Fibroblast of skin of abdomen (primary cell): ENCODE measurements at regions not wholly inside any gene's neighbourhood (a gene's known extent, or its start where the extent isn't known, plus 50 kb on each side); places are given as distances from the start of the nearest gene placed in this dataset.
"Not testable (repeated sequence)": the region's sequence is repeated elsewhere in the genome, so short reads cannot be mapped to it uniquely, and the experiment has no call there.

Experiments
- DNase-seq: peaks from one replicate; pipeline ENCODE4 v3.0.0-alpha.2; 2013

DNA sequence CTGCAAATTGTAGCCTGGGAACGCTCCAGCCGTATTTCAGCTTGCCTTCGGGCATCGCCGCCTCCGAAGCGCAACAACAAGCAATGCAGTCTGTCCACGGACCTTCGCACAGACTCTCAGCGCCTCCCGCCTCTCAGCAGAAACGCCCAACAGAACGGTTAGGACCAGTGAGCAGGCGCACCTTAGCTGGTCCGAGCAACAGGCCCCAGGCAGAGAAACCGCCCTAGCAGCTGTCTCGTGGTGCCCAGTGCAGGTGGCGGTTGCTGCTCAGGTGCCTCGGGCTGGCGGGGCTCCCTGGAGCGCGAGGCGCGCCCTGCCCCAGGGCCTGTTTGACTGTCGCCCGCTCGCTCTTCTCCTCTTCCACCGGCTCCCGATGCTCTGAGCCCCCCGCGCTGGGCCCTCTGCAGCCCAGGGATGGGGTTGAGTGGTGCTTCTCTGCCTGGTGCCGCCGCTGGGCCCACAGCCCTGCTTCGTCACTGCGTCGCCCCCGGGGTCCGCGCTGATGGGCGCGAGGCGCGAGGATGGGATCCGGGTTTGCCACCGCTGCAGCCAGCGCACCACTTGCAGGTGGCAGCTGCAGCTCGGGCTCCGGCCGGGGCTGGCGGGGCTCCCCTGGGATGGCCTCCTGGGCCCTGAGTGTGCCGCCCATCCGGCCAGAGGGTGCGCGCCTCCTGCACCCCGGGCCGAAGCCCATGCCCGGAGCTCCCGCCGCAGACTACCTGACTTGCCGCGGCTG lies 268.4 kb upstream of the FRG2C start:
- DNase-seq = no peak

DNA sequence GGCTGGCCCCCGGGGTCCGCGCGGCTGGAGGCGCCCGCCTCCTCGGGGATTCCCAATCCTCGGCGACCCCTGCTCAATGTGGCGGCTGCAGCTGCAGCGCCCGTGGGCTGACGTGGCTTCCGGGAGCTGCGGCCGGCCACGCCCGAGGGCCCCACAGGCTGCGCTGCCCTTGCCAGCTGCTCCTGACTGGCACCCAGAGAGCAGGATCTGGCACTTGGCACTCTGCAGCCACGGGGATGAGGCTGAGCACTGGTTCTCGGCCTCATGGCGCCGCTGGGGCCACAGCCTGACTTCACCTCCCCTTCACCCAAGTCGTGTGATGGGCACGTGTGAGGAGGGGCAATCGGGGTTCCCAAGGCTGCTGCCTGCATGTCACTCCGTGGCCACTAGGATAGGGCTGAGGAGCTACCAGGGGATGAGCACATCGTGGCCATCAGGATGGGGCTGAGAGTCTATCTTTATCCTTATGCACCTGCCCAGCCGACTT lies 267.8 kb upstream of the FRG2C start:
- DNase-seq = no peak

DNA sequence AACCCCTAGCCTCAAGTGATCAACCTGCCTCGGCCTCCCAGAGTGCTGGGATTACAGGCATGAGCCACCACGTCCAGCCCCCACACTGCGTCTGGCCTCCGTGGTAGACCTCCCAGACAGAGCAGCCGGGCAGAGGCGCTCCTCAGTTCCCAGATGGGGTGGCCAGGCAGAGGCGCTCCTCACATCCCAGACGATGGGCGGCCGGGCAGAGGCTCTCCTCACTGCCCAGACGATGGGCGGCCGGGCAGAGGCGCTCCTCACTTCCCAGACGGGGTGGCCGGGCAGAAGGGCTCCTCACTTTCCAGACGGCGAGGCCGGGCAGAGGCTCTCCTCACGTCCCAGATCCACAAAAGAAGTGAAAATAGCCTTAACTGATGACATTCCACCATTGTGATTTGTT lies 266.6 kb upstream of the FRG2C start:
- DNase-seq = not testable (repeated sequence)

DNA sequence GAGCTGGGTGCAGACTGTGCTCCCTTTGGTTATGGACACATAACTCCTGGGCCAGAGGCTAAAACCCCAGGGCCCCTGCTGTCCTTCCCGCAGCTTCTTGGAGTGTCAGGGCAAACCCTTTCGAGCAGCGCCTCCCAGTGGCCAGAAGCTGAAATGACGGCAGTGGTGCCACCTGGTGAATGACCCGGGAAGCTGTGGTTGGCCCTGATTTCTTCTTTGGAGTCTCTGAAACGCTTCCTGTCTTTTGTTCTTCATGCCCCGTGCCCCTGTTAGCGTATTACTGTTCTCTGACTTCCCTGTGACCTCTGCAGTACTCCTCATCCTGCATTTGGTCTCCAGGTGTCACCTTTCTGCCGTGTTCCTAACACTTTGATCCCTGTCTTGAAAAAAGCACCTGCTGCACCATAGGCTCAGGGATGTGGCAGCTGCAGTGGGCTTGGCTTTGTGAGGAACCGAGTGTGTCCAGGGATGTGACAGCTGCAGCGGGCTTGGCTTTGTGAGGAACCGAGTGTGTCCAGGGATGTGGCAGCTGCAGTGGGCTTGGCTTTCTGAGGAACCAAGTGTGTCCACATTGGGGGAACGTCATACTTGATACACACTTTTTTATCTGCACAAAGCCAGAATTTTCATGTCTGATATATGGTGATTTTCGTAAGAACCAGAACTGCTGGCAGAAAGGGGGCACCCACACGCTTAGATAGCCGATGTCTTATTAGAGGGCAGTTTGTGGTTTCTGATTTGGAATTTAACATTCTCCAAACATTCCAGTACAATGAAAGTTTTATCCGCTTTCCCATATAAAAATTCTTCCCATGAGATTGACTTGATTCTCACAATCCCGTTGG lies 241.8 kb upstream of the FRG2C start:
- DNase-seq = not testable (repeated sequence)

DNA sequence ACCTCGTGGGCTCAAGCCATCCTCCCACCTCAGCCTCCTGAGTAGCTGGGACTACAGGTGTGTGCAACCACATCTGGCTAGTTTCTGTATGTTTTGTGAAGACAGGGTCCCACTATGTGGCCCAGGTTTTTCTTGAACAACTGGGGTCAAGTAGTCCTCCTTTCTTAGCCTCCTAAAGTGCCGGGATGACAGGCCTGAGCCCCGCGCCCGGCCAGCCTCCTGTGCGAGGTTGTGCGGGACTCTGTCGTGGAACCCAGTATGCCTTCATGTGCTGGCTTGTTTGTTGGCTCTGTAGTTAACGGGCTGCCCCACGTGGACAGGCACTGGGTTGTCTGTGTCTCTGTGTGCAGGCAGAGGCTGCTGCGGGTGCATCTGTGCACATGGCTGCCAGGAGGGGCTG lies 238.7 kb upstream of the FRG2C start:
- not testable (repeated sequence) for DNase-seq

DNA sequence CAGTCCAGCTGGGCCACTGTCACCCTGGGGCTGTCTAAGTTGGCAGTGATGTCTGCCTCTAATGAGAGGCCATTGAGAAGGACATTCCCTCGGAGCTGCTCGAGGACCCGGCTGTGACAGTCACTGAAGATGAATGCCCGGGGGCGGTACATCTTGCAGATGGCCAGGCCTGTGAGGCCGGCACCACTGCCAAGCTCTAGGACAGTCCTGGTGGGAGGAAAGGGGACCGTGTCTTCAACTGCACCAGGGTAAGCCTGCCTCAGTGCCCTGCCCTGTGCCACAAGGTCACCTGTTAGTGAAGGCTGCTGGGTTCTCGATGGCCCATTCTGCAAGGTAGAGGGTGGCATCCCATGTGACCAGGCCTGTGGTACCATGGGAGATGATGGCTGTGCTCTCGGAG lies 236.6 kb upstream of the FRG2C start:
- not testable (repeated sequence) for DNase-seq

DNA sequence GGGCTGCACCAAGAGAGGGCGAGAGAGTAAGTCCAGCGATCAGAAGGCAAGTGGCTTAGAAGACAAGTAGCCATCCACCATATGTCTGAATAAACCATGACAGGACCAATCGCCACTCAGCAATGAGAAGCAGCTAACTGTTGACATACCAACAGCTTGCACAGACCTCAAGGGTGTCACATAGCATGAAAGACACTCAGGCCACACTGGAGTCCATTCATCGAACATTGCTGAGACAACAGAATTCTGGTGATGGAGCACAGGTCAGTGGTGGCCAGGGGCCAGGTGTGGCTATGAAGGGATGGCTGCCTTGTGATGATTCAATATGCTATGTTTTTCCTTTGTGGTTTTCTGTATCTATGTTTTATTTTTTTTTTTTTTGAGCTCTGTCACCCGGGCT lies 236.2 kb upstream of the FRG2C start:
- DNase-seq = peak; percentile 5

DNA sequence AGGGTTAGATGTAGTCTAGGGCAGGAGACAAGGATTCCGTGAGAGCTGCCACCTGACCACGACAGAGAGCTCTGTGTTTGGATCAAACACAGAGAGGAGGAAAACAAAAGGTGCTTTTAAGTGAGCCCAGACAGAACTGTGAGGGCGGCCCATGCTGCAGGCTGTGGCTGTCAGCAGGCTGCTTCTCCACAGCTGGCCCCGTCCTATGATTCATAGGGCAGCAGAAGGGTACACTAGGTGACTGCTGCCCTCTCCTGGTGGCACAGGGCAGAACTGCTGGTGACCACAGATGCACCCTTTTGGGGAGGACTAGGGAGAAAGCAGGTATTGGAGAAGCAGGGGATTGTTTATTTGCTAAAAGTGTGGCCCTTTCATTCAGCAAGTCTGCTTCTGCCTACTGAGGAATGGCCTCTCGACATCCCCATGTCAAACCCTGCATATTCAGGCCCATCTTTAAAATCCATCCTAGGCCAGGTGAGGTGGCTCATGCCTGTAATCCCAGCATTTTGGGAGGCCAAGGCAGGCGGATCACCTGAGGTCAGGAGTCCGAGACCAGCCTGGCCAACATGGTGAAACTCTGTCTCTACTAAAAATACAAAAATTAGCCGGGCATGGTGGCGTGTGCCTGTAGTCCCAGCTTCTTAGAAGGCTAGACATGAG lies 234.4 kb upstream of the FRG2C start:
- DNase-seq = peak; percentile 74

DNA sequence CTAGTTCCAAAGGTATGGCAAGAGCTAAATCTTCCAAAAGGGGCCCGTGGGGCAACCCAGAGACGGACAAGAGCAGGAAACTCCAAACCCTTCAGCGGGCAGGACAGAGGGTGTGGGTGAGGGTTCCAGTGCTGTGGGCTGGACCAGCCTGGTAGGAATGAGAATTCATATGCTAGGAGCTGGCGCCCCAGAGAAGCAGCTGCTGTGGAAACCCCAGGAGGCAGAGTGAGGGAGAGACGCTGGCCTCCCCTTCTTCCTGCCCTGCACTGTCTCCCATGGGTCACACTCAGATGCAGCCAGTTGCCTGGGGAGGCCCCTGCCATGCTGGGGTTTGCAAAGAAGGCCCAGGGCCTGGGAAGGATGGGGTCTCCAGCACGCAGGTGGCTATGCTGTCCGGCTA lies 233.7 kb upstream of the FRG2C start:
- not testable (repeated sequence) for DNase-seq

DNA sequence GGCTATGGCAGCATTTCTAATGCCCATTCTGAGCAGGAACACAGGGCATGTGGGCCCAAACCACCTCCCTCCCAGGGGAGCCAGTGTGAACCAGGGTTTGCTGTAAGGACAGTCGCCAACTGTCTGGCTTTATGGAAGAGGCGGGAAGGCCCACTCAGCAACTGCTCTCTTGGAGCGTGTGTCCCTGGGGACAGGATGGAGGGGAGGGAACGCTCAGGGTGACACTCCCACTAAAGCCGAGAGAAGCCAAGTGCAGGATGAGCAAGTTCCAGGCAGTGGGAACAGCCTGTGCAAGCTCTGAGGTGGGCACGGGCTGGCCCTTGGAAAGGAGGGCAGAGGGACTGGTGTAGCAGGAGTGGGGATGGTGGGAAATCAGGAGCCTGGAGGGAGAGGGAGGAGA lies 233.0 kb upstream of the FRG2C start:
- not testable (repeated sequence) for DNase-seq

DNA sequence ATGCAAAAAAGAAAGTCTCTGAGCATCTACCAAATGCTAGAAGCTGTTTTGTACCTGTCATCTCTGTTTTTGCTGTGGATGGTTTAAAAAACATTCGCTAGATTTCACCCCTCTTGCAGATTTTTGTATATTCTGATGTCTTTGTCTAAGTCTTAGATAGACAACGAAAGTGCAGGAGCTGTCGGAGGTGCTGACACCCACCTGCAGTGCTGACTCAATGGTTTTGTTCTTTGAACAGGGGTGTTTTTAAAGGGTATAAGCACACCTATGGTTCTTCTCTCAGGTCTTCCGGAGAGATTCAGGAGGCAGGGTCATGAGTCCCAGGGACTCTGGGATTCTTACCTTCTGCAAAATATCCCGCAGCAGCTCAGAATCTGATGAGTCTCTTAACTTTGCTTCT lies 231.7 kb upstream of the FRG2C start:
- not testable (repeated sequence) for DNase-seq

DNA sequence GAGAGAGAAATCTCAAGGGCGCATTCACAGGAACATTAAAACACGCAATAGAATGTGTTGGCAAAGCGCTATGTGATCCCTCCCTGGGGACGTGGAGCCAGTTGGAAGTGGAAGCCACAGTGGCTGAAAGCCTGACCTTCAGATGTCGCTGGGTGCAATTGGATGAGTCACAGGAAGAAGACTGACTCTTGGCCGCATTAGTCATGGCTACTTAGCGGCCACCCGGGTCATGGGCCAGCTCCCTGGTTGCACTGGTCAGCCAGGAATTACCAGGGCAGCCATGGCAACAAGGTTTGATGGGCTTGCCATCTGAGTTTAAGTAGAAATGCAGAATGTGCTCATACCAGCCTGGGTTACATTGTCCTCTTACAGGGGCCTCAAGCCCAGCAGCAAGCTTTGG lies 231.2 kb upstream of the FRG2C start:
- DNase-seq = peak; percentile 68

DNA sequence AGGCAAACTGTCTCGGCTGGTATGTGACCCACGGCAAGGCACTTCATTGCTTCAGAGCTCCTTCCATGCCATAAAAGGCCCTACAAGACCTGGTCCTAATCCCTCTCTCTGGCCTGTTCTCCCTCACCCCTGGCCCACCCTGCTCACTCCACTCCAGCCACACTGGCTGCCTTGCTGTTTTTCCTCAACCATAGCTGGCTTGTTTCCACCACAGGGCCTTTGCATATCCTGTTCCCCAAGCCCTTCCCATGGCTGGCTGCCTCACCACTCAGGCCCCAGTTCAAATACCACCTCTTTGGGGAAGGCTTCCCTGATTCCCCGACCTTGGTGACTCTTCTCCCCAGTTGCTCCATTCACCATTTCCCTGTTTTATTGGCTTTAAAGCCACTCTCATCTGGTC lies 230.8 kb upstream of the FRG2C start:
- not testable (repeated sequence) for DNase-seq

DNA sequence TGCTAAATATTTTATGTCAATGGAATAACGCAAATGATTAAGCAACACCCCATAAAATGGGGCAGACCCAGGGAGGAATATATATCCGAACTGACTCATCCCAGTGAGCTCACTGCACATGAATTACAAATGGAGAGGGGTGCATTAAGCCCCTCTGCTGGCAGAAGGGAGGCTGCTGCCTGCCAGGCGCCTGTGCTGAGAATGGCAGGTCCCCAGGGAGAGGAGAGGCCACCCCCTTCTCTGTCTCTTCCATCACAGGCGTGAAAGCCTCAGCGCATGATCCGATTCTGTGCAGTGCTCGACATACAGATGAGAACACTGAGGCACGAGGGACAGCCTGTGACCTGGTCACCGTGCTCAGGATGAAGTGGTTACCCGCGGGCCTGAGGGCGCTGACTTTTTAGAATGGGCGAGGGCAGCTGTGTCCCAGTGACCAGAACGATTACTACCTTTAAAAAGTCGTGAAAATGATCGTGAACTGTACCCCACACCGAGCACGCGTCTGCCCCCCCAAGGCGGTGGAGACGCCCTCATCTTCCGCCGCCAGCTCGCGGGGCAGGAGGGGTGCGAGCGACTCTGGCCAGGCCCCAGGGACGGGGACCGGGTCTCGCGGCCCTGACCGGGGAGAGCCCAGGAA lies 229.7 kb upstream of the FRG2C start:
- peak; percentile 75 for DNase-seq

DNA sequence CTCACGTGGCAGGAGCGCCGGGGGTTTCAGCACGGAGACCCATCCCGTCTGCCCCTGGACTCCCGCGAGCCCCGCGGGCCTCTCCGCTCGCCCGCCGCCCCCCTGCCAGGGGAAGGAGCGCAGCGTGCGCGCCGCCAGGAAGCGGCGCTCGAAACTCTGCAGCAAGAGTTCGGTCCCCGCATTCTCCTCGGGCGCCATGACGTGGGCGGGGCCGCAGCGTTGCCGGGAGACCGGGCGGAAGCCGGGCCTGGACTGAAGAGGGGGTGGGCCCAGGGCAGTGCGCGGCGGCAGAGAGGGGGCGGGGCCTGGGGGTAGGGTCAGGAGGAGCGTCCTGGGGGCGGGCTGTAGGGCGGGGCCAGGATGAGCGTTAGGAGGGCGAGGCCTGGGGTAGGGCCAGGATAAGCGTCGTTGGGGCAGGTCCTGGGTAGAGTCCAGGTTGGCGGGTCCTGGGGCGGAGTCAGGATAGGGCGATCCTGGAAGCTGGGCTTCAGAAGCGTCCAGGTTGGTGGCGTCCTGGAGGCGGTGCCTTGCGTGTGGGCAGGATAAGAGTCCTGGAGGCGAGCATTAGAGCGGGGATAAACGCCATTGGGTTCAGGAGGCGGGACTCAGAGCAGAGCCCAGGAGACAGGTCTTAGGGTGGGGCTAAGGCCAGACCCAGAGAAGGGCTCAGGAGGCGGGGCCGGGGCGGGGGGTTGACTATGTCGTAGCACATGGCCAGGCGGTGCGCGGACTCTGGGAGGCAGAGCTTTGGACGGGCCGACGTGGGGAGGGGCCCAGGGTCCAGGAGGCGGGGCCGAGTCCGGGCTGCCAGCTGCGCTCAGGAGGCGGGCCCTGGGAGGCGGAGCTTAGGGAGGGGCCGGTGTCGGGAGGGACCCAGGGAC lies 229.0 kb upstream of the FRG2C start:
- DNase-seq = peak; percentile 99

DNA sequence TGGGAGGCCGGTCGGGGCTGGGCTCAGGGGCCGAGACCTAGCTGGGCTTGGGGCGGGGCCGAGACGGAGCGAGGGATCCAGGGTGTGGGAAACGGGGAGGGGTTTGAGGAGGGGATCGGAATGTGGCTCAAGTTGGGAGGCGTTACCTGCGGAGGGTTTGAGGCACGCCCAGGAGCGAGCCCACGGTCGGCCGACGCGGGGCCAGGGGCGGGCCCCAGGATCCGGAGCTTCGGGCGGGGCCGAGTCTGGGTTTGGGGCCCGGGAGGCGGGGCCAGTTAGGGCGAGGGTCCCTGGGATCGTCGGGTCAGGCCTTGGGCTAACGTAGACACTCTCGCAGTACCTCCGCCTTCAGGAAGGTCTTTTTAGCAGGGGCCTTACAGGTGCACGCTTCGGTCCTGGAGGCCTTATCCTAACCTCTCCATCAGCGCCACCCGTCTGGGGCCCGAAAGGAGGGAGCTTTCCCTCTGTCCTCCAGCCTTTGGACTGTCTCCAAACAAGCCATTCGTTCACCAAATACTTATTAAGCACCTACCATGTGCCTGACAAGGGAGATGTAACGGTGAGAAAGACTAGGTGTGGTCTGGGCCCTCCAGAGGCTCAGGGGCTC lies 228.2 kb upstream of the FRG2C start:
- not testable (repeated sequence) for DNase-seq

DNA sequence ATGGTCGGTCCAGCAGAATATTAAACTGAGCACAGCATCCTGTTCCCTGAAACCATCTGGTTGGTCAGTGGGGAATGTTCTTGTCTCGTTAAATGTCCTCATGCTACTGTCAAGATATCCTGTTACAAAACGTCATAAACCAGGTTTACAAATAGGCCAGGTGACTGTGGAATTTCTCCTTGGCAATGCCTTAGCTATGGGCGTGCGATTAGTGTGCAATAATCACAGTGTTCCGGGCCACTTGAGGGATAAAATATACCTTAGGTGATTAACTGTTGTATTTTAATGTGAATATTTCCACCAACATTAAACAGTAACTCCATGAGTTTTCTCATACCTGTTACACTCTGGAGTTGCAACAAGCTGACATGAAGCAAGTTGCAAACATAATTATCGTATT lies 223.1 kb upstream of the FRG2C start:
- not testable (repeated sequence) for DNase-seq

DNA sequence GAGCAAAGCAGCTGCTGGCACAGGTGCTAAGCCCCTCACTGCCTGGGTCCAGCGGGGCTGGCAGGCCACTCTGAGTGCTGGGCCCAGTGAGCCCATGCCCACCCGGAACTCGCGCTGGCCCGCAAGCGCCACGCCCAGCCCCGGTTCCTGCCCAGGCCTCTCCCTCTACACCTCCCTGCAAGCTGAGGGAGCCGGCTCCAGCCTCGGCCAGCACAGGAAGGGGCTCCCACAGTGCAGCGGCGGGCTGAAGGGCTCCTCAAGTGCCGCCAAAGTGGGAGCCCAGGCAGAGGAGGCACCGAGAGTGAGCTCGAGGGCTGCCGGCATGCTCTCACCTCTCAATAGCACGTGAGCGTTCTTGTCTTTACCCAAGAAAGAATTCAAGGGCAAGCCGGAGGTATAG lies 219.5 kb upstream of the FRG2C start:
- DNase-seq = not testable (repeated sequence)

DNA sequence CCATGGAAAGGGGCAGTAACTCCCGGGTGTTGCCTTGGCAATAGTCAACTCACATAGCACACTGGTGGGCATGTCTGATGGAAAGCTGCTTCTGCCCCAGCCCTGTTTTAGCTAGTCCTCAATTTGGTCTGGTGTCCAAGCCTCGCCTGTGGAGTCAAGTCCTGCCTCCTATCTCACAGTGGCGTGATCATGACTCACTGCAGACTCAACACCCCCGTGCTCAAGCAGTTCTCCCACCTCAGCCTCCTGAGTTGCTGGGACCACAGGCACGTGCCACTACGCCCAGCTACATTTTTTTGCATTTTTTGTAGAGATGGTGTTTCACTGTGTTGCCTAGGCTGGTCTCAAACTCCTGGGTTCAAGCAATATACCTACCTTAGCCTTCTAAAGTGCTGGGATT lies 218.9 kb upstream of the FRG2C start:
- not testable (repeated sequence) for DNase-seq

DNA sequence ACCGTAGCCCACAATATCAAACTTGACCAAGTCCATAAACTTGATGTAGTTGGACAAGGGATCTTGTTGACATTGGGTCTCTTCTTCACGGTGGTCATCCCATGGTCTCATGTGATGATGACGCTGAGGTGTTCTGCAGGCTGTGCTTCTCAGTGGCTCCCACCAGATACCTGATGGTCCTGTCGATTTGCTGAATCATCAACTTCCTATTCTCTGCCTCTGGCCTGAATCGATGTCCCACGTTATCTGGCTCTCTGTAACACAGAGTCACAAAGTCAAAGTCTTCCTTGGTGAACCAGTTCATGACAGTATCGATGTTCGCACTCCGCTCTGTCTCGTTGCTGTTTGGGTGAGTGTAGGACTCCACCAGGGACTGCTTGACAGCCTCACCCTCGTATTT lies 217.2 kb upstream of the FRG2C start:
- DNase-seq = not testable (repeated sequence)

DNA sequence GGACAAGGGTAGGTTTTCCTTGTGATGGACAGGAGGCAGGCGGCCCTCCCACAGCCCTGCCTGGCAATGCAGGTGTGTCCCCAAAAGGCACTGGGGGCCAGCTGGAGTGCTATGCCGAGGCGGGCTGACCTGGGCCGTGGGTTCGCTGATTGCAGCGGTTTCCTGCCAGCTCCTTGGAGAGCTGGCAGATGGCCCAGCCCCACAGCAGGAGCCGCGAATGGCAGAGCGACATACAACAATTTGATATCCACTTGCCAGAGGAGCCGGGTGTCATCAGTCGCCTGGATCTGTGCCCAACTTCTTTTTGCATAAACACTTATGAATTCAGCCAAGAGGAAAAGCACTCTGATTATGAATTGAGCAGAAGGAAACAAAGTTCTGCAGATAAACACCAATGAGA lies 210.8 kb upstream of the FRG2C start:
- not testable (repeated sequence) for DNase-seq
